HTR-8/SVneo (cell line): ENCODE measurements at regions not wholly inside any gene's neighbourhood (a gene's known extent, or its start where the extent isn't known, plus 50 kb on each side); places are given as distances from the start of the nearest gene placed in this dataset.

Experiments used
- DNase-seq: peaks from one replicate; pipeline ENCODE4 v3.0.0; 2011; ENCODE audit warnings: low spot score, mixed read lengths; ENCODE audit not compliant: insufficient read length
- FAIRE-seq: peaks from 2 replicates; lab custom pipeline; 2011; peaks lifted over from hg19 to GRCh38; lab: Jason Lieb, UNC

- FAIRE-seq (no peak), DNase-seq (no peak)
Measured at GRCh38 chr3:115323380-115323779, 176.3 kb upstream of the ZBTB20 start.

- DNase-seq = no peak
- FAIRE-seq = no peak
Measured at GRCh38 chr3:115324056-115324455, 177.0 kb upstream of the ZBTB20 start.

DNA sequence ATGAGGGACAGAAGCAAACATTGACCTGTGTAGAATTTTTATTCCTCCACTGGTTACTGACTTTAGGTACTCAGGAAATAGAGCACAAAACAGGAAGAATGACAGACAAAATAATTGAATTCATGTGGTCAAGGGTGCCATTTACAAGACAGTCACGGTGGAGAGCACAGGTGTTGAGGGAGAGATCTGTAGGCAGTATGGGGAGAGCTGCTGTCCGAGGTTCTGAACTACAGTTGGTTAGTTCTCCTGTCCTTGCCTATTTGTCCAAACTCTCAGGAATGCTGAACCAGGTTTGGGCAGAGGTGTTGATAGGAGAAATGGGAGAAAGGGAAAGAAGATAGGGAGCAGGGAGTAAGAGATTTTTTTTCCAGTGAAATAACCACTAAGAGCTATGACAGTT lies 178.5 kb upstream of the ZBTB20 start:
- no peak for DNase-seq
- no peak for FAIRE-seq

GRCh38 chr3:115330430-115330829 lies 183.3 kb upstream of the ZBTB20 start:
- DNase-seq = peak; percentile 8

DNA sequence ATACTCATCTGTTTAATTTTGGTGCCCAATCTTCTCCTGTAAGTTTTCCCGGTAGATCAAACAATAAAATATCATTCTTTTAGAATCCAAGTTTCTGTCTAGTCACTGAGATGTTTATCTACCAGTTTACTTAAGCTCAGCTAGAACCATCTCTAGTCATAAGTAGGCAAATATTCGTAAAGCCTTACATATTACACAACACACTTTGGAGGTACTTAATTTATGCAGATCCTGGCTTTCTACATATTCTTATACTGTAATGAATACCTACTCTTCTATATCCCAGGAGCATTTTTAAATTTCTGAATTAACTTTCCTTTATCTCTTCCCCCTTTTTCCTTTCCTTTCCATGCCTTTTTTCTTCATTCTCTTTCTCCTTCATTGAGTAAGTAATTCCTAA lies 185.9 kb upstream of the ZBTB20 start:
- FAIRE-seq (no peak), DNase-seq (no peak)

More at GRCh38 chr3:115330430-115330829, 183.3 kb upstream of the ZBTB20 start:
- FAIRE-seq = no peak

DNA sequence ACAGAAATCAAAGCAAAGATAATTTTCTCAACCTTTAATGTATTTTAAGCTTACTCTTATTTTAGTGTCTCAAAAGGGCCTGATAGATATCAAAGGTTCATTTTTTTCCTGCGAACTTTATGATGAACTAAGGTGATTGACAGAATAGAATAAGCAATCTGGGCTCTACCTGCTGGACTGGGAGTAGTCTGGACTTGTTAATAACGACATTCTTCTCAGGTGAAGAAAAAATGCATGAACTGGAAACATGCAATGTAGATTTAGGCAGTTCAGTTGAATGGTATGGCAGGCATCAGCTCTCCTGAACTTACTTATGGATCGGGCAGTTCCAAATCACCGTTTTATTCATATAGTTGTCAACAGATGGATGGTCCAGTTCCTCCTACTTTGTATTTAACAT lies 189.7 kb upstream of the ZBTB20 start:
- DNase-seq = no peak
- FAIRE-seq = no peak

GRCh38 chr3:115340586-115340985 lies 193.5 kb upstream of the ZBTB20 start:
- DNase-seq = no peak
- no peak for FAIRE-seq

GRCh38 chr3:115341208-115341607 lies 194.1 kb upstream of the ZBTB20 start:
- FAIRE-seq (no peak), DNase-seq (peak; percentile 19)

- DNase-seq (no peak), FAIRE-seq (no peak)
Measured at GRCh38 chr3:115347737-115348136, 200.6 kb upstream of the ZBTB20 start.

DNA sequence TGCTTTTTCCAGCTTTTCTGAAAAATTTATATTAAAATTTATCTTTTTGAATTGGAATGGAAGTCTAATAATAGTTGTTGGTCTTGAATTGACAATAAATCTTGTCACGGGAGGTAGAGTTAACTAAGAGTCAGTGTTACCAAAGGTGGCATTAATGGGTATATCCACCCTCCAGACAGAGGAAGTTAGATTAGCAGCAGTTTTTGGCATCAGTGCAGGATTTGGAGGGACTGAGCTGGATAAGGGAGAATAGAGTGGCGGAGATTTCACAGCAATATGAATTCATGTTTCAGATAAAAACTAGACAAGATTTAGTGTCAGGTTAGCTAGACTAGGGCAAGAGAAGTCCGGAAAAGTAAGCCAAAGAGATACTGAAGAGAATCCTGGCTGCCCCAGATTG lies 201.3 kb upstream of the ZBTB20 start:
- FAIRE-seq (no peak), DNase-seq (no peak)

DNA sequence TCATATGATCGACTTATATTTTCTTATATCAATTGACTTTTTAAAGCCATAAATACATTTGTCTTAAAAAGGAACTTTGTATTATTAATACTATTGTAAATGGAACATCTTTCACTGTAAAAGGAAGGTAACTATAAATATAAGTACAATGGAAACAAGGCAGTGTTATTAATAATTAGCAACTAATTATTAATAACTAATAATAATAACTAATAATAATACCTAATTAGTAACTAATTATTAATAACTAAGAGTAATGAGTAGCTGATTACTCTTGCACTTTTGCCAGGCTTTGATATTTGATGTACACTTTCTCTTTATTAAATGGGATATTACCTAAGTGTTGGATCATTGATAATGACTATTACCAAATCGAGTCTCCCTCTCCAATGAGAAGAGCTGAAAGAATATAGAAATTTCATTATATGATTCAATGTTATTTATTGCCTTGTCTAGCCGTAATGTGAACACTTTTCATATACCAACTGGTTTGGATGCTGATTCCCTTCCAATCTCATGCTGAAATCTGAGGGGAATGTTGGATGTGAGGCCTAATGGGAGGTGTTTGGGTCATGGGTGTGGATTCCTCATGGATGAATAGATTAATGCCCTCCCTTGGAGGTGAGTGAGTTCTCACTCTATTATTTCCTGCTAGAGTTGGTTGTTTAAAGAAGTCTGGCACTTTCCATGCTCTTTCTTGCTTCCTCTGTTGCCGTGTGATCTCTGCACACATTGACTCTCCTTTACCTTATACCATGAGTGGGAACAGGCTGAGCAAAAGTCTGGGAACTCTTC lies 202.1 kb upstream of the ZBTB20 start:
- no peak for DNase-seq
- no peak for FAIRE-seq

GRCh38 chr3:115350606-115351005 lies 203.5 kb upstream of the ZBTB20 start:
- no peak for DNase-seq
- FAIRE-seq = no peak

DNA sequence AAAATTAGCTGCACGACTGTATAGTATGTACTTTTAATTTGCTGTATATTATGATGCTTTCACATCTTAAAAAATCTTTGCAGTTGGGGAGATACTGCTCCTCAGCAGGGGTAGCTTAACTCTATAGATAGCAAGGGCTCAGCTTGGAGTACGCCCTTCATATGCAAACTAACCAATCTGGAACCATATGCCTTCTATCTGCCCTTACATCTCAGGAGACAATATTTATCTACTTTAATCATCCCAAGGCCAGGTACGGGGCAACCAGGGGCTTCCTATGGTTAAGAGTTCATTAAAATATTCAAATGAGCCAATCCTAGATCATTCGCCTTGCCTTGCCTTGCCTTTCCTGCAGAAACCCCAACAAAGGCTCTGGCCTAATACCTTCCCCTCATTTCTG lies 204.1 kb upstream of the ZBTB20 start:
- no peak for FAIRE-seq
- DNase-seq = no peak

GRCh38 chr3:115354010-115354409 lies 206.9 kb upstream of the ZBTB20 start:
- DNase-seq (no peak), FAIRE-seq (no peak)

GRCh38 chr3:115357456-115357855 lies 210.4 kb upstream of the ZBTB20 start:
- no peak for FAIRE-seq
- DNase-seq = no peak

DNA sequence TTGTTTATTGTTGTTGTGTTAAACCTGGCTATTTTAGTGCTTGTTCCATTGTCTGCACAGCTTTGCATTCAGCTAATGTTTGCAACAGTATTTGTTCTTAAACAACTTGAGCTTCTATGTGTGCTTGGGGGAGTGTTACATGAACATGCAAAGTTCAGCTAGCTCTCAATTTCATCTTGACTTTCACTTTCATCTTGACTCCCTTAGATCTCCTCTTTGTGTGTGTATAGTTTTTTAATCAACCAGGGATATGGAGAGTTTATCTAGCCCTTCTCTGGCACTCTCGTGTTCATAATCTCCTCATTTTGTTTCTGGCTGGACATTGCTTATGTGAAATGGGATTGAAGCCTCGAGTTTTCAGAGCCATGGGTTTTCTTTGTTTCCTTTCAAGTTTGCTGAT lies 212.4 kb upstream of the ZBTB20 start:
- FAIRE-seq (no peak), DNase-seq (no peak)

DNA sequence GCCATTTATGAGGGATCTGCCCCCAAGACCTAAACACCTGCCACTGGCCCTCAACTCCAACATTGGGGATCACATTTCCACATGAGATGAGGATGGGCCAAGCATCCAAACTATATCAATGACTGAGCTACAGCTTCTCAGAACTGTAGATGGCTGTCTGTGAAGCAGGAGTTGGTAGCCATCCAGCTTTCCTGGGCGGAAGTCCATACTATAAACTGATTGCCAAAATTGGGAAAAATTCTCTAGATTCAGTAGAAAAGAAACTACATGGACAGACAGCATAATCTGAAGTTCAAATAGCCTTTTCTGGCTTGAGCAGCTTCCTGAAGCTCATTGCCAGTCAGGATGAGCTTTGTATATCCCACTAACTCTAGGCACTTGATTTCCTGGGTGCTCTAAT lies 214.7 kb upstream of the ZBTB20 start:
- FAIRE-seq = no peak
- no peak for DNase-seq

- no peak for FAIRE-seq
- DNase-seq = no peak
Measured at GRCh38 chr3:115363071-115363470, 216.0 kb upstream of the ZBTB20 start.

DNA sequence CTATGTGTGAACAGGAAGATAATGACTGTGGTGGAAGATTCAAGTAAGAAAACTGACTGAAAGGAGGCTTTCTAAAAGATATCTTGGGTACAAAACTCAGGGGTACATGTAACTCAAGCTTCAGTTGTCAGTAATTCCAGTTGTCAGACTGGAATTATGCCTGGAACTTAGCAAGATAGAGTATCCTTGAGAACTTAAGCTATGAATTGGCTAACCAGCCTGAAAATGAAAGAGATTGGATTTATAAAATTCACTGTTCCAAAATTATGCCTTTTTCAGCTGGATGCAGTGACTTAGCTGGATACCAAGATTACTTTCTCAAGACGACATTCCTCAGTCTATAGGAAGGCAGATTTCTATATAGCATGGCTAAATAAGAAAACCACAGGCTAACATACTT lies 221.9 kb upstream of the ZBTB20 start:
- DNase-seq = no peak

GRCh38 chr3:115375362-115375761 lies 228.3 kb upstream of the ZBTB20 start:
- FAIRE-seq (no peak), DNase-seq (no peak)

More for the DNA sequence above, 221.9 kb upstream of the ZBTB20 start:
- no peak for FAIRE-seq

- DNase-seq = no peak
- FAIRE-seq = no peak
Measured at GRCh38 chr3:115380883-115381572, 233.9 kb upstream of the ZBTB20 start.

GRCh38 chr3:115381573-115381912 lies 234.5 kb upstream of the ZBTB20 start:
- FAIRE-seq (no peak), DNase-seq (no peak)
